ENCODE measurements at regions not wholly inside any gene's neighbourhood (a gene's known extent, or its start where the extent isn't known, plus 50 kb on each side); places are given as distances from the start of the nearest gene placed in this dataset.

GRCh38 chr3:22431334-22431733, 680.3 kb upstream of the ZNF385D start:
- intact Hi-C loops (cut with micrococcal nuclease) (no loop called here), dilution Hi-C loops (cut with MboI; ENCODE audit: extremely low pct_ligation_motif_present, low sequenced_read_pairs) (no loop called here)
- Histone ChIP-seq H3K4me3 (replicated peaks in 1 of 3; ENCODE audit: insufficient read depth in 1 of 3, low read depth in 1 of 3, low read length in 3 of 3) (no peak overlapping the region), H3K9ac (replicated peaks; ENCODE audit: extremely low read depth, insufficient read depth, low read length) (no peak overlapping the region), H3K4me1 (ENCODE audit: control insufficient read depth, extremely low read depth, insufficient read depth, low read length) (no peaks in the 10 kb centered on the region), H3K27me3 (ENCODE audit: control insufficient read depth in 2 of 2, insufficient read depth in 2 of 2, low read length in 2 of 2) (no peaks in the 10 kb centered on the region), H3K4me2 (ENCODE audit: insufficient read depth, low read length) (no peak overlapping the region), H3K36me3 (ENCODE audit: control insufficient read depth in 2 of 2, extremely low read depth in 1 of 2, insufficient read depth in 2 of 2, low read length in 2 of 2) (no peaks in the 10 kb centered on the region), H3K9me3 (replicated peaks; ENCODE audit: control insufficient read depth, insufficient read depth, low read length) (no peaks in the 10 kb centered on the region), H3K79me2 (ENCODE audit: control insufficient read depth, insufficient read depth, low read length) (no peaks in the 10 kb centered on the region), H4K20me1 (replicated peaks; ENCODE audit: control insufficient read depth, extremely low read depth, insufficient read depth, low read length) (no peaks in the 10 kb centered on the region), H3K9me1 (replicated peaks; ENCODE audit: control insufficient read depth, extremely low read depth, insufficient read depth, low read length) (no peaks in the 10 kb centered on the region), H2AFZ (ENCODE audit: low read depth, low read length) (no peak overlapping the region), H3K27ac (ENCODE audit: insufficient read depth, low read depth, low read length) (no peak overlapping the region)
- BruUV-seq (replicated peaks) = no TSS peak
- CTCF ChIA-PET = no interaction called here
- POLR2A ChIA-PET = no interaction called here
- DNase-seq (ENCODE audit: low read depth, low spot score) (no peak), FAIRE-seq (no peak)
- TF ChIP-seq JUN (IDR thresholded peaks at IDR 0.05; ENCODE audit: borderline replicate concordance, insufficient read depth, insufficient read length, low read depth) = no peak
- TF ChIP-seq EZH2 (IDR thresholded peaks at IDR 0.05; ENCODE audit: borderline replicate concordance, low read depth, low read length, severe bottlenecking) = no peak
- no peak for TF ChIP-seq GATA2 (IDR thresholded peaks at IDR 0.05; ENCODE audit: insufficient read depth, insufficient read length, low read depth, low read length)
- no peak for TF ChIP-seq POLR2A (IDR thresholded peaks at IDR 0.05; ENCODE audit: low read depth, low read length)
- TF ChIP-seq FOS (IDR thresholded peaks at IDR 0.05; ENCODE audit: borderline replicate concordance, insufficient read depth, low read length) = no peak
- TF ChIP-seq MYC (IDR thresholded peaks at IDR 0.05; ENCODE audit: low read depth, low read length) = no peak
- no peak for TF ChIP-seq MAX (IDR thresholded peaks at IDR 0.05; ENCODE audit: insufficient read depth, insufficient read length)
- no peak for TF ChIP-seq CTCF (IDR thresholded peaks at IDR 0.05; ENCODE audit: extremely low read depth in 1 of 2, insufficient read depth in 1 of 2, low read depth in 1 of 2, low read length in 2 of 2)
- no peak for TF ChIP-seq POLR2AphosphoS5 (IDR thresholded peaks at IDR 0.05; ENCODE audit: insufficient read depth, low read depth, low read length)

Measured in endothelial cell of umbilical vein (primary cell).